Duodenal mucosa (tissue), 2 donors: ENCODE measurements at regions not wholly inside any gene's neighbourhood (a gene's known extent, or its start where the extent isn't known, plus 50 kb on each side); places are given as distances from the start of the nearest gene placed in this dataset.

Experiments used
- H3K27ac ChIP-seq: one replicate; pipeline ENCODE4 v1.7.0; 2013; ENCODE audit warnings: low read depth, low read length
- H3K27me3 ChIP-seq, 2 donors: one replicate each; pipeline ENCODE4 v1.7.0; 2013; ENCODE audit warnings: low read length in 2 of 2, control low read depth in 1 of 2; ENCODE audit not compliant: insufficient read depth in 2 of 2, control insufficient read depth in 1 of 2
- H3K36me3 ChIP-seq, 2 donors: one replicate each; pipeline ENCODE4 v1.7.0; 2013; ENCODE audit warnings: low read length in 2 of 2, control low read depth in 1 of 2; ENCODE audit not compliant: insufficient read depth in 2 of 2, control insufficient read depth in 1 of 2
- H3K4me1 ChIP-seq, 2 donors: one replicate each; pipeline ENCODE4 v1.7.0; 2013; ENCODE audit warnings: low read length in 2 of 2, control low read depth in 1 of 2; ENCODE audit not compliant: insufficient read depth in 2 of 2, control insufficient read depth in 1 of 2
- H3K4me3 ChIP-seq, 2 donors: one replicate each; pipeline ENCODE4 v1.7.0; 2013; ENCODE audit warnings: low read length in 2 of 2, low read depth in 1 of 2
- H3K9ac ChIP-seq, 2 donors: one replicate each; pipeline ENCODE4 v1.7.0; 2013; ENCODE audit warnings: low read length in 2 of 2, low read depth in 1 of 2
- H3K9me3 ChIP-seq, 2 donors: one replicate each; pipeline ENCODE4 v1.7.0; 2013; ENCODE audit warnings: low read length in 2 of 2, control low read depth in 1 of 2; ENCODE audit not compliant: control insufficient read depth in 1 of 2

DNA sequence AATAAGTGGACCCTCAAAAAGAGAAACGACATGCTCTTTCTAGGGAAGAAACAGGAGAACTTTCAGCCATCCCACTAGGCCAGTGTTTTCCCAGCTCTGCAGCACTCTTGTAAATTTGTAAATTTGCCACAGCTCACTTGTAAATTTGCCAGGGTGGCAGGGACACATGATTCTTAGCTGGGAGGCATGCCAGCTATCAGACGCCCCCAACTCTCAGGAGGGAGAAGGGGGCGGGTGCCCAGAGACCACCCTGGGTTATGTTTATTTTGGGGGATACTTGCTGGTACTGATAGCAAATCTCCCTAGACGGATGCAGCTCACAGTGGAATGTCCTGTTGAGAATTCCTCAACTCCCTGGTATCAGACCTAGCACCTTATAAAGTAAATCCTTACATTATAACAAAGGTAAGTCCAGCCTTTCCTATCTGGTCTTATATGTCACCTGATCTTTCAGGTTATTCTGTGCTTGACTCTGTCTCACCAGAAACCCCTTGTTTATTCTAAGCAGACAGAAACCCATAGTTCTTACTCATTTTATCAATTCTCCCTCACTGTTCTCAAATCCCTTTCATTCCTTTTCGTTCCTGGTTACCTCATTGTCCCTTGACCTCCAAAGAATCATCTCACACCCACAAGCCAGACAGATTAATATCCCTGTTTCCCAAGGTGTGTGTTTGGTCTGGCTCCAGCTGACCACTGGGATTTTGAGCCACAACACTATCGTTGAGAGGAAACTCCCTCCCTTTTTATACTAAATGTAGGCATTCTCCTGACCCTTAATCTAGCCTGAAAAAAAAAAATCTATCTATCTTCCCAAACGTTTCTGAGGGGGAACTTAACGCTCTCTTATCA lies 69.3 kb upstream of the HMGA2 start:
- Histone ChIP-seq H3K9ac (no peak overlapping the region), H3K9me3 (no peaks in the 10 kb centered on the region), H3K27ac (no peak overlapping the region), H3K27me3 (peaks cover 0 to 10% of the 10 kb centered on the region in 2 donors), H3K4me1 (no peaks in the 10 kb centered on the region), H3K4me3 (no peak overlapping the region), H3K36me3 (no peaks in the 10 kb centered on the region)

GRCh38 chr12:65755596-65755978 lies 68.7 kb upstream of the HMGA2 start:
- Histone ChIP-seq H3K36me3 (no peaks in the 10 kb centered on the region), H3K4me3 (no peak overlapping the region)

DNA sequence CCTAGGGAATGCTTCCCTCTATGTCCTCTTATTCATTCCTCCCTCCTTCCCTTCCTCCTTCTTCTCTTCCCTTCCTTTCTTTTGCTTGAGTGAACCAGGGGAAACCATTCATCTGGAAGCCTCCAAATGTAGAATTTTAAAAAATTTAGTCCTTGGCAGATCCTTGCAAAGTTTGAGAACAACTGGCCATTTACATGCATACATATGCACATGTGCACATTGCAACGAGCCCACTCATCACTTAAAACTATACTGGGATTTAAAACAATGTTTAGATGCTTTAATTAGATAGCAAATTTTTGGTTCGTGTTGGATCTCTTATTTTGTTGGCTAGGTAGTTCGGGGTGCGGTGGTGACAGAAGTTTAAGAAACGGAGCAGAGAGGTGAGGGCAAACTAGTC lies 68.0 kb upstream of the HMGA2 start:
- Histone ChIP-seq H3K4me1 (no peaks in the 10 kb centered on the region), H3K27ac (no peak overlapping the region), H3K9me3 (no peaks in the 10 kb centered on the region), H3K4me3 (no peak overlapping the region), H3K27me3 (peaks cover 0 to 10% of the 10 kb centered on the region in 2 donors), H3K9ac (no peak overlapping the region), H3K36me3 (no peaks in the 10 kb centered on the region)

More at GRCh38 chr12:65755596-65755978, 68.7 kb upstream of the HMGA2 start:
- Histone ChIP-seq H3K27ac (no peak overlapping the region), H3K9ac (no peak overlapping the region), H3K27me3 (peaks cover 0 to 10% of the 10 kb centered on the region in 2 donors), H3K9me3 (no peaks in the 10 kb centered on the region), H3K4me1 (no peaks in the 10 kb centered on the region)

DNA sequence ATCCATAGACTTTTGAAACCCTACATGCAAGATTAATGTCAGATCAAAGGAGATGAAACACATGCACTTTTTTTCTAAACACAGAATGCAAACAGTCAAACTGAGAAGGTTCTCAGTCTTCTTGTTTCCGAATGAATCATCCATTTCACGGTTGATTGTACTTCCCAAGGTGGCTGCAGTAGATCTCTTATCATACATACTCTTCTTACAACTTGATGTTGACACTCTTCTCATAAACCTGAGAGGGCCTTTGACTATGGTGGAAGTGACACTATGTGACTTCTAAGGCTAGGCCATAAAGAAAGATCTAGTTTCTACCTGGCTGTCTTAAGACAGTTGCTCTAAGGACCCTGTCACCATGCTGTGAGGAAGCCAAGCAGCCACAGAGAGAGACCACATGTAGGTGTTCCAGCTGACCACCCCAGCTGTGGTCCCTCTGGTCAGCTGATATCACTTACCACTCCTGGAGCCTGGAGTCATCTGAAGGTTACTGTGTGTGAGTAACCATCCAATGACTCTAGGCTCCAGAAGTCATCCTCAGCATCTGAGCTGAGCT lies 67.2 kb upstream of the HMGA2 start:
- H3K4me1 ChIP-seq, result no peaks in the 10 kb centered on the region
- H3K27me3 ChIP-seq, result peaks cover 0 to 10% of the 10 kb centered on the region in 2 donors
- no peaks in the 10 kb centered on the region for H3K9me3 ChIP-seq
- no peak overlapping the region for H3K4me3 ChIP-seq
- no peak overlapping the region for H3K27ac ChIP-seq
- H3K9ac ChIP-seq, result no peak overlapping the region
- H3K36me3 ChIP-seq, result no peaks in the 10 kb centered on the region

GRCh38 chr12:65758401-65758800 lies 65.9 kb upstream of the HMGA2 start:
- Histone ChIP-seq H3K4me1 (no peaks in the 10 kb centered on the region), H3K36me3 (no peaks in the 10 kb centered on the region), H3K9ac (no peak overlapping the region)

GRCh38 chr12:65759735-65760134 lies 64.5 kb upstream of the HMGA2 start:
- Histone ChIP-seq H3K27me3 (peaks cover 0 to 8% of the 10 kb centered on the region in 2 donors), H3K4me3 (no peak overlapping the region), H3K9me3 (no peaks in the 10 kb centered on the region), H3K27ac (no peak overlapping the region), H3K4me1 (no peaks in the 10 kb centered on the region), H3K36me3 (no peaks in the 10 kb centered on the region), H3K9ac (no peak overlapping the region)

More at GRCh38 chr12:65758401-65758800, 65.9 kb upstream of the HMGA2 start:
- Histone ChIP-seq H3K9me3 (no peaks in the 10 kb centered on the region), H3K27ac (no peak overlapping the region), H3K27me3 (peaks cover 0 to 8% of the 10 kb centered on the region in 2 donors), H3K4me3 (no peak overlapping the region)

DNA sequence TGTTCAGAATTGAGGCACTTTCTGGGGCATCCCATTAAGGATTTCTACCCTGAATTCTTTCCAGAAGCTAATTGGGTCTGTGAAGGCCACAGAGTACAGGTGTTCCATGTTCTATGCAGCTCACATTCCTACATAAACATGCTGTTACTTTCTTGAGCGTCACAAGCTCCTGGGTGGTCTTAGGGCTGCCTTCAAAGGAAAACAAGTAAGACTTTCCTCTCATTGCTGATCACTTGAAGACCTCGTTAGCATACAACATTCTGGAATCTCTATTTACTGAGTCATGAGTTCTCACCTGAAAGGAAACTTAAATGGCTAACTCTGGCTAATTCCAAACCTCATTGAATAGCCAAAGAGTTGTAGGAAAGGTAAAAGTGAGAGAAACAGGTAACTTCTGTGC lies 63.0 kb upstream of the HMGA2 start:
- Histone ChIP-seq H3K27ac (no peak overlapping the region), H3K36me3 (no peaks in the 10 kb centered on the region), H3K9me3 (no peaks in the 10 kb centered on the region), H3K4me3 (no peak overlapping the region), H3K27me3 (no peaks in the 10 kb centered on the region), H3K4me1 (no peaks in the 10 kb centered on the region), H3K9ac (no peak overlapping the region)

DNA sequence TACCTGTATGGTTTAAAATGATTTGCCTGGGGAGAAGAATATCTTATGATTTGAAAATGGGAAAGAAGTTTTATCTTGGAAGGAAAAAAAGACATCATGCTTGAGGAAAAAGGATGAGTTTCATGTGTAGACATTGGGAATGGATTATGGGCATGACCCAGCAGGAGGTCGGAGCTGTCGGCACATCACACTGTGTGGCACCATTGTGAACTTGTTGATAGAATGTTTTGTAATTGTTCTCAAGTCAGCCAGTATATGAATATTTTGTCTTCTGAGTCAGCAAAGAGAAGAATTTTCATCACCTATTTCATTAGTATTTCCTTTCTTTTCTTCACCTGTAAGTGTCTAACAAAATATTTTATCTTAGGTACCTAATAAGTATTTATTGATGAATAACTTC lies 60.0 kb upstream of the HMGA2 start:
- Histone ChIP-seq H3K27ac (no peak overlapping the region), H3K9me3 (no peaks in the 10 kb centered on the region), H3K4me3 (no peak overlapping the region), H3K4me1 (no peaks in the 10 kb centered on the region), H3K27me3 (no peaks in the 10 kb centered on the region), H3K36me3 (no peaks in the 10 kb centered on the region), H3K9ac (no peak overlapping the region)

GRCh38 chr12:65765436-65765813 lies 58.9 kb upstream of the HMGA2 start:
- H3K4me1 ChIP-seq, result no peaks in the 10 kb centered on the region
- H3K27me3 ChIP-seq, result no peaks in the 10 kb centered on the region
- H3K4me3 ChIP-seq, result no peak overlapping the region
- no peaks in the 10 kb centered on the region for H3K36me3 ChIP-seq
- no peak overlapping the region for H3K27ac ChIP-seq
- H3K9ac ChIP-seq, result no peak overlapping the region
- H3K9me3 ChIP-seq, result no peaks in the 10 kb centered on the region

DNA sequence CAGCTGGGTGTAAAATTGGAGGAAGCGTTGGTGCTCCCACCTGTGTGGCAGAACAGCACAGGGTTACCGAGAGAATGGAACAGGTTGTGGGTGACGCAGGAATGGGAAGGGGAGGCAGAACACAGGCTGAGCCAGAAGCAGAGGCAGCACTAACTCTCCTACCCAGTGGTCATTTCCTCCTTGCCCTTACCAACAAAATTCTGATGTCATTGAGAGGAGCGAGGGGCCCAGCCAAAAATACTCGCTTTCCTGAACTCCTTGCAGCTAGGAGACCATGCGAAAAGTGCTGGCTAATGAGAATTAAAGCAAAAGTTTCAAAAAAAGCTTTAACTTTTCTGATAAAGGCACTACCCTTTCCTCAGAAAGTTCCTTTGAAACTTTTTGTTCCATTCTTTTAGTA lies 54.4 kb upstream of the HMGA2 start:
- Histone ChIP-seq H3K9ac (no peak overlapping the region), H3K36me3 (no peaks in the 10 kb centered on the region), H3K9me3 (no peaks in the 10 kb centered on the region), H3K4me3 (no peak overlapping the region), H3K27ac (no peak overlapping the region), H3K4me1 (no peaks in the 10 kb centered on the region), H3K27me3 (no peaks in the 10 kb centered on the region)
